ENCODE measurements at regions not wholly inside any gene's neighbourhood (a gene's known extent, or its start where the extent isn't known, plus 50 kb on each side); places are given as distances from the start of the nearest gene placed in this dataset.
"Not testable (repeated sequence)": the region's sequence is repeated elsewhere in the genome, so short reads cannot be mapped to it uniquely, and the experiment has no call there.

- DNase-seq, result not testable (repeated sequence)
Observed at GRCh38 chr6:146939456-146939855, 264.8 kb upstream of the STXBP5 start.

DNA sequence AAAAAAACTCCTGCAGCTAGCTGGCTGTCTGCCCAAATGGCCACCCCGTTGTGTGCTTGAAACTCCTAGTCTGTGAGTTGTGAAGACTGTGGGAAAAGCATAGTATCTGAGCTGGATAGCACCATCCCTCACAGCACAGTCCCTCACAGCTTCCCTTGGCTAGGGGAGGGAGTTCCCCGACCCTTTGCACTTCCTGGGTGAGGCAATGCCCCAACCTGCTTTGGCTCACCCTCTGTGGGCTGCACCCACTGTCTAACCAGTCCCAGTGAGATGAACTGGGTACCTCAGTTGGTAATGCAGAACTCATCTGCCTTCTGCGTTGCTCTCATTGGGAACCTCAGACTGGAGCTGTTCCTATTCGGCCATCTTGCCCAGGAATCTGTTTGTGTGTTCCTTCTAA is 260.6 kb upstream of the STXBP5 start:
- no peak for DNase-seq

DNA sequence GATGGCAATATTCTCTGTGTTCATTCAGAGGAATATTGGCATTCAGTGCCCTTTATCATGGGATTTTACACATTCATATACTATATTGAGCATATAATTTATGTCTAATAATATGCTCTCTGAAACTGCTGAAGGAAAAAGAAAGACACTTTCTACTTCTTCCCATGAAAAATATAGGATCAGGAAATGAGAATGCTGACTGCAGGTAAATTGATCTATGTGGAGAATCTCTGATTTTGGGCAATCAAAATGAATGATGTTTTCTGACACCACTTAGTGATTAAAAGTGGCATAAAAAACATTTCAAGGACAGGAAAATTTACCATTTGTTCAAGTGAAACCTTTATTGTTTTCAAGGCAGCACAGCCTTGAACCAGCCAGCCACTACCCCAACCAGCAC is 260.1 kb upstream of the STXBP5 start:
- no peak for DNase-seq

DNA sequence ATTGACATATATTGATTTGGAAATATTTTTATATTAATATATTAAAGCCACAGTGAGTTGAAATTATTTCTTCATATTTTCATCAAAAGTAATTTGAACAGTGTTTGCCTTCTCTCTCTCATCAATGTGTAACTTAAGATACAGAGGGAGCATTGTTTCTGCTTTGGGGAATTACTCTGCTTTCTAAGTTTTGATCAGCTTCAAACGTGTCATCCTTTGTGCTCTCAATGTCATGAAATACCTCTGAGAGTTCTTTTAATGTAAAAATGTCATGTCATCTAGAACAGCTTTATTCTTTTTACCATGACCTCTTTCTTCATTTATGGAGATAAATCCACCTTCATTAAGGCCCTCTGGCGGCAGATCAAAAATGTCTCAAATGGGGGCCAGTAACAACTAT is 259.4 kb upstream of the STXBP5 start:
- no peak for DNase-seq

- no peak for DNase-seq
Observed at GRCh38 chr6:146946559-146946958, 257.7 kb upstream of the STXBP5 start.

GRCh38 chr6:146948790-146949342 is 255.4 kb upstream of the STXBP5 start:
- no peak for DNase-seq

- no peak for DNase-seq
Observed at GRCh38 chr6:146949425-146949824, 254.8 kb upstream of the STXBP5 start.

DNA sequence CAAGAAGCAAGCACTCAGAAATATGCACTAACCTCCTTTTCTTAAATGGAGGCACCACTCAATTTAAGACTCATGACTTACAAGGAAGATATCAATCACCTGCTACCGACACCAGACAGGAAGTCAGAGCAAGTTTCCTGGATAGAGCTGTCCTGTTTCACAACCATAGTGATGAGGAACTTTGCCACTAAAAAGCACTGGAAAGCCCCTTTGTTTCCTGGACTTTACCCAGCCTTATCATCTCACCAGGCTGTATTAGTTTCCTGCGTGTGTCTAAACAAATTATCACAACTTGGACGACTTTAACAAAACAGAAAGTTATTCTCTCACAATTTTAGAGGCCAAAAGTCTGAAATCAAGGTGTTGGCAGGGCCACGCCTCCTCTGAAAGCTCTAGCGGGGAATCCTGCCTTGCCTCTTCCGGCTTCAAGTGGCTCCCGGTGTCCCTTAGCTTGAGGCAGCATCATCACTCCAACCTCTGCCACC is 253.8 kb upstream of the STXBP5 start:
- peak in 1 of 2 experiments; percentile 12 for DNase-seq

DNA sequence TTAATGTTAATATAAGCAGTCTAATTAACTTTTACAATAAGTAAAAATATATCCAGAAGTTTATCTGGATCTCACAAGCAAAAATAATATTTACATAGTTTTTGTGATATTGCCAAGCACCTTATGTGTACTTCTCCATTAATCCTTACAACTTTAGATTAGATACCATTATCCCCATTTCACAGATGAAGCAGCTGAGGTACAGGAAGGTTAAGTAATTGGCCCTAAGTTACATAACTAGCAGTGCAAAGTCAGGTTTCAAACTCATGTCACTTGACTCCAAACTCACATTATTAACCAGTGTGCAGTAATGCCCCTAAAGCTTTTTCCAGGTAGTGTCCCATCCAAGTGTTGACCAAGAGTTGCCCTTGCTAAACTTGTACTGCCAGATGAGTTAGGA is 248.6 kb upstream of the STXBP5 start:
- no peak for DNase-seq

- no peak for DNase-seq
Observed at GRCh38 chr6:146957181-146958093, 246.8 kb upstream of the STXBP5 start.

GRCh38 chr6:146961831-146962230 is 242.4 kb upstream of the STXBP5 start:
- DNase-seq, result no peak

- DNase-seq, result no peak
Observed at GRCh38 chr6:146962329-146962728, 241.9 kb upstream of the STXBP5 start.

- DNase-seq, result peak in 1 of 2 experiments; percentile 3
Observed at GRCh38 chr6:146965110-146965689, 239.0 kb upstream of the STXBP5 start.

DNA sequence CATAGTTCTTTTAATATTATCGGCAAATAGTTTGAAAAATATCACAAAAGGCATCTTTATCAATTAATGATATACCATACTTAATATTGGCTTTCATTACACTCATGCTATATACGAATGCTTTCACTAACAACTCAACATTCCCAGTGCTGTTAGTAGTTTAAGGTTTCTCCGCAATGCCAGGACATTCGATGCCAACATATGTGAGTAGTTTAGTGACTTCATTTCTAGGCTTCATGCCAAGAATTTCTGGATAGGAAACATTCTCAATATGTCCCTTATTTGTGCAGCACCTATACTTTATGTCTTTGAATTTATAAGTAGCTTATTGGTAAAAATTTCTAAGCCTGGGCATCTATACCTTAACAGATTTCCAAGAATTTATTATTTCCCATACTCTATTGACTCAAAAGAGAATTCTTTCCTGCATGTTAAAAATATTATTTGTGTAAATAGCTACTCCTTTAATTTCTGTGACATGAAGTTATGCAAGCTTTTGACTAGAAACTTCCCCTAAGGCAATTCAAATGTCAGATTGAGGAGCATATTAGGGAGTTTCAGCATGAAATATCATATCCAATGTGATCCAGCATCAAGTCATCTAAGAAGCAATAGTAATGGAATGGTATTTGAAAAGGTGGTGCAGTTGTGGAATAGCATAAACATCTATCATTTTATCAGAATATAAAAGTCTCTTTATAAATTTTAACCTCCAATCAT is 236.0 kb upstream of the STXBP5 start:
- DNase-seq, result no peak

GRCh38 chr6:146972546-146972945 is 231.7 kb upstream of the STXBP5 start:
- DNase-seq, result no peak

GRCh38 chr6:146974351-146974750 is 229.9 kb upstream of the STXBP5 start:
- no peak for DNase-seq

GRCh38 chr6:146975093-146975492 is 229.1 kb upstream of the STXBP5 start:
- no peak for DNase-seq

DNA sequence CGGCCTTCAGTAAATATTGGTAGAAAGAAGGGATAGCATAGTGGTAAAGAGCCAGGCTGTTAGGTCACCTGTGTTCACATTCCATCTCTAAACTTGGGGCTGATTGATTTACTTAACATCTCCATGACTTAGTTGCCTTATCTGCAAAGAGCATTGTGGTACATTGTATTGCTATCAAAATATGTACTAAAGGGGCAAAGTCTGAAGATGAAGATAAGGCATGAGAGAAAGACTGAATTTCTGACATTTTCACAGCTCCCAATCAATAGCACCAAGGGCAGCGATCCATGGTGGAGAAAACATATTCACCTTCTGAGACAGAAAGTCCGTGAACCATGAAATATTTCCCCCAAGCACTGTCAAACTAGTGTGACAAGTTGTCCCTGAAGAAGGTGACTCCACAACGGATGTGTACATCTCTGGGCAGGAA is 223.3 kb upstream of the STXBP5 start:
- no peak for DNase-seq

DNA sequence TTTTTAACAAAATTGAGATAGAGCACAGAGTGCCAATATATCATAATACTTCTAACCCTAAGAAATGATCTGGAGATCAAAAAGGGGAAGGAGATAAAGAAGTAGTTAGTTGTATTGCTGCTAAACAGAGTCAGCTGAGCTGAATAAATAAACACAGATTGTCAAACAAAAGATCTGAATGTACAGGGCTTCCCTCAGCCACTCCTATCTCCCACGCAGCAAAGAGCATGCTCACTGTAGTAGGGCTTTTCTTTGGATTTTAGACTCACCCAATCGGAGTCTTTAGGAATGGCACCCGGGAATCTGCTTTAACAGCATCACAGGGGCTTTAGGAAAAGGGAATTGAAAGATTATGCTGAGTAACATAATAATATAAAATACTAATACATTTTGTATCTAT is 222.2 kb upstream of the STXBP5 start:
- no peak for DNase-seq

GRCh38 chr6:146984251-146984924 is 219.8 kb upstream of the STXBP5 start:
- no peak for DNase-seq

DNA sequence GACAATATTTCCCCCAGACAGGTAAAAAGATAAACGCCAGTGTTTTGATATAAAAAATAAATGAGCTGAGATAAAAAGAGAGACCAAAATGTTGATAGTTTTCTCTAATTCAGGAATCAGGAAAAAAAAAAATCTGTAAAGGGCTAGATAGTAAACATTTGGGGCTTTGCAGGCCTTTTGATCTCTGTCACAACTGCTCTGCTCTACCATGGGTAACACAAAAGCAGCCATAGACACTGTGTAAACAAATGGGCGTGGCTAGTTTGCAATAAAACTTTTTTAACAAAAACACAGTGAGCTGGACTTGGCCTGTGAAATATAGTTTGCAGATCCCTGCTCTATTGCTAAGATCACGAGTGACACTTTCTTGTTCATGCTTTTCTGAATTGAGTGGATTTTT is 219.1 kb upstream of the STXBP5 start:
- no peak for DNase-seq

- DNase-seq, result no peak
Observed at GRCh38 chr6:146985966-146986365, 218.3 kb upstream of the STXBP5 start.

DNA sequence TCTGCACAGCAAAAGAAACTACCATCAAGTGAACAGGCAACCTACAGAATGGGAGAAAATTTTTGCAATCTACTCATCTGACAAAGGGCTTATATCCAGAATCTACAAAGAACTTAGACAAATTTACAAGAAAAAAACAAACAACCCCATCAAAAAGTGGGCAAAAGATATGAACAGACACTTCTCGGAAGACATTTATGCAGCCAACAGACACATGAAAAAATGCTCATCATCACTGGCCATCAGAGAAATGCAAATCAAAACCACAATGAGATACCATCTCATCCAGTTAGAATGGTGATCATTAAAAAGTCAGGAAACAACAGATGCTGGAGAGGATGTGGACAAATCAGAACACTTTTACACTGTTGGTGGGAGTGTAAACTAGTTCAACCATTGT is 216.3 kb upstream of the STXBP5 start:
- not testable (repeated sequence) for DNase-seq

Data from activated CD4-positive, alpha-beta T cell treated with anti-CD3 and anti-CD28 coated beads, Interleukin-2, amount 50 U/mL, for 48 hours (primary cell).